Hematopoietic multipotent progenitor cell treated with erythropoietin and hydrocortisone succinate and interleukin-3 and kit ligand, for 15 days (in vitro differentiated cells): ENCODE measurements at regions not wholly inside any gene's neighbourhood (a gene's known extent, or its start where the extent isn't known, plus 50 kb on each side); places are given as distances from the start of the nearest gene placed in this dataset.

Experiments used
- DNase-seq: peaks from one replicate; pipeline ENCODE4 v3.0.0-alpha.2; 2015; ENCODE audit warnings: low spot score

- no peak for DNase-seq
Observed at GRCh38 chr12:61781021-61781581, 479.1 kb upstream of the USP15 start.

- DNase-seq, result no peak
Observed at GRCh38 chr12:61796846-61797245, 463.4 kb upstream of the USP15 start.

GRCh38 chr12:61797266-61797665 is 462.9 kb upstream of the USP15 start:
- DNase-seq, result no peak

- no peak for DNase-seq
Observed at GRCh38 chr12:61798778-61799177, 461.4 kb upstream of the USP15 start.

- no peak for DNase-seq
Observed at GRCh38 chr12:61804301-61804700, 455.9 kb upstream of the USP15 start.

- DNase-seq, result no peak
Observed at GRCh38 chr12:61808856-61809255, 451.3 kb upstream of the USP15 start.

- DNase-seq, result no peak
Observed at GRCh38 chr12:61810486-61810885, 449.7 kb upstream of the USP15 start.

GRCh38 chr12:61821381-61821780 is 438.8 kb upstream of the USP15 start:
- no peak for DNase-seq

- DNase-seq, result no peak
Observed at GRCh38 chr12:61823102-61823501, 437.1 kb upstream of the USP15 start.

- DNase-seq, result no peak
Observed at GRCh38 chr12:61846765-61847164, 413.4 kb upstream of the USP15 start.

- no peak for DNase-seq
Observed at GRCh38 chr12:61848893-61849292, 411.3 kb upstream of the USP15 start.

- no peak for DNase-seq
Observed at GRCh38 chr12:61853945-61854344, 406.3 kb upstream of the USP15 start.

GRCh38 chr12:61854902-61855301 is 405.3 kb upstream of the USP15 start:
- no peak for DNase-seq

GRCh38 chr12:61857968-61858367 is 402.2 kb upstream of the USP15 start:
- DNase-seq, result no peak

GRCh38 chr12:61860451-61860850 is 399.8 kb upstream of the USP15 start:
- DNase-seq, result no peak

- DNase-seq, result no peak
Observed at GRCh38 chr12:61862986-61863385, 397.2 kb upstream of the USP15 start.

- DNase-seq, result no peak
Observed at GRCh38 chr12:61863811-61864210, 396.4 kb upstream of the USP15 start.

- DNase-seq, result no peak
Observed at GRCh38 chr12:61869796-61870195, 390.4 kb upstream of the USP15 start.

GRCh38 chr12:61870658-61871484 is 389.3 kb upstream of the USP15 start:
- DNase-seq, result no peak

GRCh38 chr12:61871485-61871810 is 388.8 kb upstream of the USP15 start:
- DNase-seq, result no peak

- DNase-seq, result no peak
Observed at GRCh38 chr12:61879229-61879628, 381.0 kb upstream of the USP15 start.

GRCh38 chr12:61880186-61880585 is 380.0 kb upstream of the USP15 start:
- DNase-seq, result no peak

- no peak for DNase-seq
Observed at GRCh38 chr12:61891632-61892031, 368.6 kb upstream of the USP15 start.

- DNase-seq, result no peak
Observed at GRCh38 chr12:61894168-61894567, 366.0 kb upstream of the USP15 start.
